Testis (tissue), 2 donors: ENCODE measurements at regions not wholly inside any gene's neighbourhood (a gene's known extent, or its start where the extent isn't known, plus 50 kb on each side); places are given as distances from the start of the nearest gene placed in this dataset.

Experiments
- DNase-seq: peaks from one replicate; pipeline ENCODE4 v3.0.0-alpha.2; 2019
- H3K27ac ChIP-seq, 2 donors: fragments of 200-600 bp; sonication (generic); one replicate each; pipeline ENCODE4 v1.5.1; 2019
- H3K27me3 ChIP-seq: fragments of 200-600 bp; sonication (generic); one replicate; pipeline ENCODE4 v1.5.1; 2019
- H3K36me3 ChIP-seq: fragments of 200-600 bp; sonication (generic); one replicate; pipeline ENCODE4 v1.5.1; 2017; ENCODE audit warnings: low read depth; ENCODE audit errors: missing control alignments
- H3K4me1 ChIP-seq: fragments of 200-600 bp; sonication (generic); one replicate; pipeline ENCODE4 v1.5.1; 2019
- H3K4me3 ChIP-seq, 2 donors: fragments of 200-600 bp; sonication (generic); one replicate each; pipeline ENCODE4 v1.5.1; 2017 to 2019
- H3K9me3 ChIP-seq: fragments of 200-600 bp; sonication (generic); one replicate; pipeline ENCODE4 v1.5.1; 2017
- CTCF ChIP-seq, 3 experiments: fragments of 450-650 bp in 2 of 3; fragments of 200-600 bp in 1 of 3; sonication (generic) in 1 of 3; IDR thresholded peaks; one replicate each; pipeline ENCODE4 v1.5.1; 2016 to 2019; ENCODE audit warnings: antibody characterized with exemption in 3 of 3, mild to moderate bottlenecking in 2 of 3, moderate library complexity in 1 of 3
- POLR2A ChIP-seq: fragments of 450-650 bp; IDR thresholded peaks from one replicate; pipeline ENCODE4 v1.6.1; 2017; ENCODE audit warnings: antibody characterized with exemption, mild to moderate bottlenecking, moderate library complexity
- WGBS, 2 donors: methylation state at CpG; one replicate each; pipeline ENCODE4 v1.1.5; 2018; 5-methylcytosine and 5-hydroxymethylcytosine counted together
- intact Hi-C: fragments of 100-400 bp; cut with DNase I; formaldehyde crosslinking; loops from one replicate; pipeline ENCODE4 v1.15.1; 2023; ENCODE audit warnings: low total_unique reads

GRCh38 chr3:117126946-117127546 lies 417.5 kb downstream of the TUSC7 start:
- Histone ChIP-seq H3K4me1 (no peaks in the 10 kb centered on the region), H3K4me3 (no peak overlapping the region), H3K27ac (no peak overlapping the region), H3K27me3 (no peaks in the 10 kb centered on the region), H3K9me3 (no peaks in the 10 kb centered on the region), H3K36me3 (no peaks in the 10 kb centered on the region)
- DNase-seq: no peak
- intact Hi-C loops: no loop called here
- TF ChIP-seq CTCF (IDR thresholded peaks at IDR 0.05): peak in 1 of 3 experiments; percentile 16
- TF ChIP-seq POLR2A: no peak
- WGBS, 2 donors: 83 to 89% methylated on average over 5 of the region's 5 CpGs

GRCh38 chr3:117128133-117128532 lies 418.6 kb downstream of the TUSC7 start:
- WGBS, 2 donors: 91 to 93% methylated on average over 2 of the region's 2 CpGs
- intact Hi-C loops: no loop called here
- Histone ChIP-seq H3K36me3 (no peaks in the 10 kb centered on the region), H3K9me3 (no peaks in the 10 kb centered on the region), H3K27ac (no peak overlapping the region), H3K27me3 (no peaks in the 10 kb centered on the region), H3K4me1 (no peaks in the 10 kb centered on the region), H3K4me3 (no peak overlapping the region)
- DNase-seq: no peak
- TF ChIP-seq CTCF (IDR thresholded peaks at IDR 0.05) (no peak), POLR2A (no peak)

- no peak overlapping the region for H3K4me3 ChIP-seq
- intact Hi-C loops: no loop called here
- no peaks in the 10 kb centered on the region for H3K27me3 ChIP-seq
- H3K9me3 ChIP-seq: no peaks in the 10 kb centered on the region
- 59 to 69% methylated on average over 1 of the region's 1 CpG for WGBS, 2 donors
- no peaks in the 10 kb centered on the region for H3K36me3 ChIP-seq
- H3K4me1 ChIP-seq: no peaks in the 10 kb centered on the region
- no peak overlapping the region for H3K27ac ChIP-seq
- TF ChIP-seq POLR2A: no peak
- no peak for TF ChIP-seq CTCF (IDR thresholded peaks at IDR 0.05)
- DNase-seq: no peak
These were observed 419.3 kb downstream of the TUSC7 start for GRCh38 chr3:117128872-117129271.

- no peak overlapping the region for H3K4me3 ChIP-seq
- H3K9me3 ChIP-seq: no peaks in the 10 kb centered on the region
- no peak for DNase-seq
- H3K27me3 ChIP-seq: no peaks in the 10 kb centered on the region
- H3K4me1 ChIP-seq: no peaks in the 10 kb centered on the region
- no peaks in the 10 kb centered on the region for H3K36me3 ChIP-seq
- intact Hi-C loops: no loop called here
- H3K27ac ChIP-seq: no peak overlapping the region
- TF ChIP-seq CTCF (IDR thresholded peaks at IDR 0.05) (no peak), POLR2A (no peak)
- 43 to 58% methylated on average over 5 of the region's 5 CpGs for WGBS, 2 donors
These were observed 419.9 kb downstream of the TUSC7 start for GRCh38 chr3:117129516-117129915.

- TF ChIP-seq CTCF (IDR thresholded peaks at IDR 0.05) (no peak), POLR2A (no peak)
- H3K4me1 ChIP-seq: no peaks in the 10 kb centered on the region
- H3K36me3 ChIP-seq: no peaks in the 10 kb centered on the region
- H3K27me3 ChIP-seq: no peaks in the 10 kb centered on the region
- 0% methylated on average over 1 of the region's 1 CpG for WGBS, 2 donors
- DNase-seq: no peak
- intact Hi-C loops: no loop called here
- no peak overlapping the region for H3K4me3 ChIP-seq
- H3K9me3 ChIP-seq: no peaks in the 10 kb centered on the region
- no peak overlapping the region for H3K27ac ChIP-seq
These were observed 420.6 kb downstream of the TUSC7 start for GRCh38 chr3:117130222-117130621.
